H9 (cell line): ENCODE measurements at regions not wholly inside any gene's neighbourhood (a gene's known extent, or its start where the extent isn't known, plus 50 kb on each side); places are given as distances from the start of the nearest gene placed in this dataset.
A peak's percentile ranks its signal among the peaks of the same experiment; 100 is the strongest.

Experiments
- DNase-seq: peaks from one replicate; pipeline ENCODE4 v3.0.0-alpha.2; 2017
- H2AFZ ChIP-seq: one replicate; pipeline ENCODE4 v1.6.1; 2013; ENCODE audit warnings: mild to moderate bottlenecking, low read length, control low read depth, moderate library complexity
- H2AK5ac ChIP-seq: 2 replicates; pipeline ENCODE4 v1.6.1; 2013; ENCODE audit warnings: low read length, control low read depth, mixed read lengths; ENCODE audit not compliant: insufficient read length
- H2BK120ac ChIP-seq: one replicate; pipeline ENCODE4 v1.6.1; 2013; ENCODE audit warnings: low read depth, mild to moderate bottlenecking, low read length, control low read depth, inconsistent platforms; ENCODE audit not compliant: poor library complexity, severe bottlenecking
- H2BK12ac ChIP-seq: 2 replicates; pipeline ENCODE4 v1.6.1; 2013; ENCODE audit warnings: low read length, control low read depth, mixed read lengths, low read depth; ENCODE audit not compliant: insufficient read length
- H2BK15ac ChIP-seq: 2 replicates; pipeline ENCODE4 v1.6.1; 2013; ENCODE audit warnings: low read depth, low read length, control low read depth
- H2BK20ac ChIP-seq: one replicate; pipeline ENCODE4 v1.6.1; 2013; ENCODE audit warnings: low read depth, mild to moderate bottlenecking, low read length, control low read depth, inconsistent platforms; ENCODE audit not compliant: poor library complexity, severe bottlenecking
- H2BK5ac ChIP-seq: 2 replicates; pipeline ENCODE4 v1.6.1; 2013; ENCODE audit warnings: low read length, control low read depth, mixed read lengths; ENCODE audit not compliant: insufficient read length
- H3K14ac ChIP-seq: 2 replicates; pipeline ENCODE4 v1.6.1; 2013; ENCODE audit warnings: low read length, control low read depth; ENCODE audit not compliant: insufficient read depth
- H3K18ac ChIP-seq: 2 replicates; pipeline ENCODE4 v1.6.1; 2013; ENCODE audit warnings: low read depth, mild to moderate bottlenecking, mixed read lengths, low read length, control low read depth; ENCODE audit not compliant: insufficient read length
- H3K23ac ChIP-seq: 2 replicates; pipeline ENCODE4 v1.6.1; 2013; ENCODE audit warnings: low read length, control low read depth, mixed read lengths, low read depth; ENCODE audit not compliant: insufficient read length
- H3K23me2 ChIP-seq: 2 replicates; pipeline ENCODE4 v1.6.1; 2013; ENCODE audit warnings: low read depth, mild to moderate bottlenecking, mixed read lengths, low read length, control low read depth; ENCODE audit not compliant: insufficient read length, poor library complexity, severe bottlenecking
- H3K27ac ChIP-seq: 2 replicates; pipeline ENCODE4 v1.5.1; 2013; ENCODE audit warnings: low read length, control low read depth, mixed read lengths, low read depth; ENCODE audit not compliant: insufficient read length
- H3K27me3 ChIP-seq: 2 replicates; pipeline ENCODE4 v1.6.1; 2013; ENCODE audit warnings: low read length, control low read depth, inconsistent platforms; ENCODE audit not compliant: insufficient read depth
- H3K4ac ChIP-seq: 2 replicates; pipeline ENCODE4 v1.6.1; 2013; ENCODE audit warnings: low read depth, mild to moderate bottlenecking, control low read depth, inconsistent platforms, low read length, moderate library complexity
- H3K4me1 ChIP-seq: 2 replicates; pipeline ENCODE4 v1.6.1; 2013; ENCODE audit warnings: low read length, control low read depth, inconsistent platforms; ENCODE audit not compliant: insufficient read depth
- H3K4me2 ChIP-seq: 2 replicates; pipeline ENCODE4 v1.6.1; 2013; ENCODE audit warnings: low read length, control low read depth, mixed read lengths; ENCODE audit not compliant: insufficient read length, insufficient read depth
- H3K56ac ChIP-seq: 2 replicates; pipeline ENCODE4 v1.6.1; 2013; ENCODE audit warnings: low read depth, mild to moderate bottlenecking, mixed read lengths, low read length, control low read depth; ENCODE audit not compliant: insufficient read length
- H3K79me1 ChIP-seq: 2 replicates; pipeline ENCODE4 v1.6.1; 2013; ENCODE audit warnings: low read depth, mild to moderate bottlenecking, moderate library complexity, low read length, control low read depth, inconsistent platforms; ENCODE audit not compliant: insufficient read depth, poor library complexity, severe bottlenecking
- H3K79me2 ChIP-seq: 2 replicates; pipeline ENCODE4 v1.6.1; 2013; ENCODE audit warnings: low read length, control low read depth, inconsistent platforms; ENCODE audit not compliant: insufficient read depth
- H3K9ac ChIP-seq: 2 replicates; pipeline ENCODE4 v1.6.1; 2013; ENCODE audit warnings: low read length, control low read depth, mixed read lengths; ENCODE audit not compliant: insufficient read length; ENCODE audit errors: extremely low read depth
- H3K9me3 ChIP-seq: one replicate; pipeline ENCODE4 v1.6.1; 2013; ENCODE audit warnings: low read depth, low read length, inconsistent platforms; ENCODE audit not compliant: control insufficient read depth
- H3T11ph ChIP-seq: one replicate; pipeline ENCODE4 v1.6.1; 2013; ENCODE audit warnings: mild to moderate bottlenecking, low read length, control low read depth, inconsistent platforms
- H4K20me1 ChIP-seq: one replicate; pipeline ENCODE4 v1.6.1; 2013; ENCODE audit not compliant: control insufficient read depth, insufficient read length, insufficient read depth
- H4K5ac ChIP-seq: 2 replicates; pipeline ENCODE4 v1.6.1; 2013; ENCODE audit warnings: low read depth, mild to moderate bottlenecking, mixed read lengths, low read length, control low read depth; ENCODE audit not compliant: insufficient read length
- H4K8ac ChIP-seq: replicated peaks from 2 replicates; pipeline ENCODE4 v1.6.1; 2013; ENCODE audit warnings: low read length, control low read depth, mixed read lengths, low read depth; ENCODE audit not compliant: insufficient read length
- H4K91ac ChIP-seq: 2 replicates; pipeline ENCODE4 v1.6.1; 2013; ENCODE audit warnings: low read depth, mild to moderate bottlenecking, moderate library complexity, mixed read lengths, low read length, control low read depth; ENCODE audit not compliant: insufficient read length
- H3K27ac Mint-ChIP-seq, 3 experiments: 2 replicates in 2 of 3; 3 replicates in 1 of 3; pipeline ENCODE4 v1.8.0; 2020 to 2021; ENCODE audit warnings: mixed read lengths in 3 of 3, mild to moderate bottlenecking in 1 of 3, moderate library complexity in 1 of 3
- H3K27me3 Mint-ChIP-seq: 2 replicates; pipeline ENCODE4 v1.8.0; 2021; ENCODE audit warnings: low read depth, mild to moderate bottlenecking, moderate library complexity, mixed read lengths
- H3K36me3 Mint-ChIP-seq, 3 experiments: 2 replicates in 2 of 3; 3 replicates in 1 of 3; pipeline ENCODE4 v1.8.0; 2020 to 2021; ENCODE audit warnings: low read depth in 3 of 3, mixed read lengths in 3 of 3; ENCODE audit not compliant: insufficient read depth in 1 of 3
- H3K4me1 Mint-ChIP-seq, 2 experiments: 2 replicates each; pipeline ENCODE4 v1.8.0; 2020; ENCODE audit warnings: mixed read lengths in 2 of 2
- H3K4me3 Mint-ChIP-seq, 2 experiments: 2 replicates in 1 of 2; 3 replicates in 1 of 2; pipeline ENCODE4 v1.8.0; 2020 to 2021; ENCODE audit warnings: mild to moderate bottlenecking in 2 of 2, mixed read lengths in 2 of 2, moderate library complexity in 1 of 2
- H3K9me3 Mint-ChIP-seq, 2 experiments: 2 replicates in 1 of 2; 3 replicates in 1 of 2; pipeline ENCODE4 v1.8.0; 2020; ENCODE audit warnings: mild to moderate bottlenecking in 2 of 2, mixed read lengths in 2 of 2, moderate library complexity in 1 of 2
- WGBS: extraction: QIAGEN DNeasy Blood & Tissue Kit; methylation state at CpG from one replicate; pipeline ENCODE4 v1.1.7; 2013; ENCODE audit warnings: missing lambda C conversion rate, low lambda C conversion rate, mixed read lengths; ENCODE audit not compliant: insufficient read length; ENCODE audit errors: extremely low coverage; 5-methylcytosine and 5-hydroxymethylcytosine counted together
- TF ChIP-seq, protein P1 (sequence below): fragments of 200-600 bp; sonication (generic); conservative IDR thresholded peaks from 3 replicates; pipeline ENCODE4 v1.8.0; 2021; ENCODE audit warnings: antibody characterized with exemption, mild to moderate bottlenecking

DNA sequence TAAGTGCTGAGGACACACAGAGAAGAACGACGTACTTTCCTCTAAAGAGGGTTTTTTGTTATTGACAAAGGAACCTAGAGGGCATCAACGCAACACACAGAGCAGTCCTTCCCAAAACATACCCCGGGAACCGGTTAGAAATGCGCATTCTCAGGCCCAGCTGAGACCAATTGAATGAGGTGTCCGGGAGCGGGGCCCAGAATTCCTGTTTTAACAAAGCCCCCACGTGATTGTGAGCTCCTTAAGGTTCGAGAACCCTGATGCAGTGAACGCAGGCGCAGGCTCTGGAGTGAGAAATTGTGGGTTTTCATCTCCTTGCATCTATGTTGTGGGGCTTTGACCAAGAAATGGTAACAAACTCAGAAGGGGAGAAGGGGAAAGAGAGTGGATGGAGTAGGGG lies 51.0 kb upstream of the TBX3 start:
- Mint-ChIP-seq H3K27me3 (peaks cover 28% of the 10 kb centered on the region), H3K9me3 (peaks cover 6 to 10% of the 10 kb centered on the region in 2 experiments; a peak in 4 of 5 replicates), H3K4me3 (peak overlapping the region in 1 of 2 experiments; percentile 71; a peak in 3 of 5 replicates), H3K4me1 (peaks cover 10 to 26% of the 10 kb centered on the region in 2 experiments), H3K27ac (peak overlapping the region in 1 of 3 experiments; percentile 60; a peak in 2 of 7 replicates), H3K36me3 (peaks cover 0 to 9% (median 2%) of the 10 kb centered on the region in 3 experiments; a peak in 6 of 7 replicates)
- H3K27ac ChIP-seq = no peak overlapping the region
- H3K79me1 ChIP-seq = no peaks in the 10 kb centered on the region
- no peaks in the 10 kb centered on the region for H3K79me2 ChIP-seq
- no peak overlapping the region for H3T11ph ChIP-seq
- no peak overlapping the region for H3K14ac ChIP-seq
- H2BK120ac ChIP-seq = no peak overlapping the region
- TF ChIP-seq, protein P1, sequence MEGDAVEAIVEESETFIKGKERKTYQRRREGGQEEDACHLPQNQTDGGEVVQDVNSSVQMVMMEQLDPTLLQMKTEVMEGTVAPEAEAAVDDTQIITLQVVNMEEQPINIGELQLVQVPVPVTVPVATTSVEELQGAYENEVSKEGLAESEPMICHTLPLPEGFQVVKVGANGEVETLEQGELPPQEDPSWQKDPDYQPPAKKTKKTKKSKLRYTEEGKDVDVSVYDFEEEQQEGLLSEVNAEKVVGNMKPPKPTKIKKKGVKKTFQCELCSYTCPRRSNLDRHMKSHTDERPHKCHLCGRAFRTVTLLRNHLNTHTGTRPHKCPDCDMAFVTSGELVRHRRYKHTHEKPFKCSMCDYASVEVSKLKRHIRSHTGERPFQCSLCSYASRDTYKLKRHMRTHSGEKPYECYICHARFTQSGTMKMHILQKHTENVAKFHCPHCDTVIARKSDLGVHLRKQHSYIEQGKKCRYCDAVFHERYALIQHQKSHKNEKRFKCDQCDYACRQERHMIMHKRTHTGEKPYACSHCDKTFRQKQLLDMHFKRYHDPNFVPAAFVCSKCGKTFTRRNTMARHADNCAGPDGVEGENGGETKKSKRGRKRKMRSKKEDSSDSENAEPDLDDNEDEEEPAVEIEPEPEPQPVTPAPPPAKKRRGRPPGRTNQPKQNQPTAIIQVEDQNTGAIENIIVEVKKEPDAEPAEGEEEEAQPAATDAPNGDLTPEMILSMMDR = no peak
- peaks cover 29% of the 10 kb centered on the region; the same call in 1 of the 2 replicates for H3K27me3 ChIP-seq
- H3K4ac ChIP-seq = no peak overlapping the region
- WGBS = no CpG with 5 or more reads among the region's 12 CpGs
- no peak overlapping the region for H2AK5ac ChIP-seq
- no peak overlapping the region for H3K9ac ChIP-seq
- no peak overlapping the region for H2BK12ac ChIP-seq
- H3K4me1 ChIP-seq = no peaks in the 10 kb centered on the region; the same call in 1 of the 2 replicates
- no peaks in the 10 kb centered on the region for H4K20me1 ChIP-seq
- H3K23me2 ChIP-seq = peaks cover 3% of the 10 kb centered on the region
- H3K56ac ChIP-seq = no peak overlapping the region
- H4K8ac ChIP-seq = no peak overlapping the region
- H4K5ac ChIP-seq = no peak overlapping the region
- H2BK20ac ChIP-seq = no peak overlapping the region
- no peak overlapping the region for H4K91ac ChIP-seq
- peak; percentile 48 for DNase-seq
- H3K4me2 ChIP-seq = peak overlapping the region; percentile 67
- no peak overlapping the region for H3K23ac ChIP-seq
- no peak overlapping the region for H2BK15ac ChIP-seq
- H2AFZ ChIP-seq = no peak overlapping the region
- no peak overlapping the region for H2BK5ac ChIP-seq
- H3K9me3 ChIP-seq = no peaks in the 10 kb centered on the region
- no peak overlapping the region for H3K18ac ChIP-seq
